Choroid plexus epithelial cell (primary cell): ENCODE measurements at regions not wholly inside any gene's neighbourhood (a gene's known extent, or its start where the extent isn't known, plus 50 kb on each side); places are given as distances from the start of the nearest gene placed in this dataset.

Source experiments
- DNase-seq: peaks from one replicate; pipeline ENCODE4 v3.0.0-alpha.2; 2010; ENCODE audit warnings: low read depth
- H3K4me3 ChIP-seq: 2 replicates; pipeline ENCODE4 v1.5.1; 2011; ENCODE audit warnings: low read depth, mild to moderate bottlenecking, control low read depth, low read length, moderate library complexity
- CTCF ChIP-seq: conservative IDR thresholded peaks from 2 replicates; pipeline ENCODE4 v1.5.1; 2011; ENCODE audit warnings: low read depth, mild to moderate bottlenecking, control low read depth, inconsistent platforms, low read length, moderate library complexity

GRCh38 chr5:18018472-18018871 lies 384.2 kb downstream of the TAF11L14 start:
- no peak overlapping the region for H3K4me3 ChIP-seq
- no peak for DNase-seq
- TF ChIP-seq CTCF = no peak

- H3K4me3 ChIP-seq = no peak overlapping the region
- no peak for TF ChIP-seq CTCF
- DNase-seq = no peak
Observed at GRCh38 chr5:18023275-18023674, 389.0 kb downstream of the TAF11L14 start.

- no peak overlapping the region for H3K4me3 ChIP-seq
- DNase-seq = no peak
- TF ChIP-seq CTCF = no peak
Observed at GRCh38 chr5:18023986-18024385, 389.7 kb downstream of the TAF11L14 start.

- TF ChIP-seq CTCF = no peak
- H3K4me3 ChIP-seq = no peak overlapping the region
- DNase-seq = no peak
Observed at GRCh38 chr5:18024542-18024941, 390.3 kb downstream of the TAF11L14 start.

- no peak for TF ChIP-seq CTCF
- DNase-seq = no peak
- H3K4me3 ChIP-seq = no peak overlapping the region
Observed at GRCh38 chr5:18027241-18027867, 393.1 kb downstream of the TAF11L14 start.

GRCh38 chr5:18028036-18028435 lies 393.8 kb downstream of the TAF11L14 start:
- H3K4me3 ChIP-seq = no peak overlapping the region
- no peak for DNase-seq
- TF ChIP-seq CTCF = no peak

GRCh38 chr5:18032744-18033143 lies 398.5 kb downstream of the TAF11L14 start:
- no peak for TF ChIP-seq CTCF
- H3K4me3 ChIP-seq = no peak overlapping the region
- no peak for DNase-seq
